ENCODE measurements at regions not wholly inside any gene's neighbourhood (a gene's known extent, or its start where the extent isn't known, plus 50 kb on each side); places are given as distances from the start of the nearest gene placed in this dataset.
"Not testable (repeated sequence)": the region's sequence is repeated elsewhere in the genome, so short reads cannot be mapped to it uniquely, and the experiment has no call there.

DNA sequence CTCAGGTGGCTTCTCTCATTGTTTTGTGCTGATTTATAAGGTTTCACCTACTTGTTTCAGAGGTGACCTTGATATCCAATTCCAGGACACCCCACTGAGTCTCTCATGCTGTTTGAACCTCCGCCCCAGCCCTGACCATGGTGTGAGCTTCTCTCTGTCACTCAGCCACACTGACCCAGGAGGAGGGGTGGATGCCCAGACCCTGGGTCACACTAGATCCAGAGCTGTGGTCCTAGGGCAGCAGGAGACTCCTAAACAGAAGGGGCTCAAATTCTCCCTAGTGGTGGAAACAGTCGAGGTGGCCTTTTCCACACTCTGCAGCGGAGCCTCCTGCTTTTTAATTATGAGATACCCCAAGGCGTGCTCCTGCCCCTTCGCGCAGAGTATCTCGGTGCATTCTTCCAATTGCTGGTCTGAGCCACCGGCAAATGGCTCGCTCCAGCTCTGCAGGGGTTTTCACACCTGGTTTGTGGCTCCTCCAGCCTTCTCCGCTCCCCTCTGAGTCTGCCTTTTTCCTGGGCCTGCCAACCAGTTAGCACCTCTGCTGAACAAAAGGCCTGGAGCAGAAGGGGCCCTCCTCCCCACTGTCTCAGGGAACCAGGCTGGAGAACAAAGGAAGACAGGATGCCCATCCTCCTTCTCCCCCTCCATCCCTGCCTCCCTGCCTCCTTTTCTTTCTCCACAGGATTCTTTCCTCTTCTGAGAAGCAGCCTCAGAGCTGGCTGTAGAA, 147.3 kb upstream of the SPRED2 start:
- DNase-seq: no peak

DNA sequence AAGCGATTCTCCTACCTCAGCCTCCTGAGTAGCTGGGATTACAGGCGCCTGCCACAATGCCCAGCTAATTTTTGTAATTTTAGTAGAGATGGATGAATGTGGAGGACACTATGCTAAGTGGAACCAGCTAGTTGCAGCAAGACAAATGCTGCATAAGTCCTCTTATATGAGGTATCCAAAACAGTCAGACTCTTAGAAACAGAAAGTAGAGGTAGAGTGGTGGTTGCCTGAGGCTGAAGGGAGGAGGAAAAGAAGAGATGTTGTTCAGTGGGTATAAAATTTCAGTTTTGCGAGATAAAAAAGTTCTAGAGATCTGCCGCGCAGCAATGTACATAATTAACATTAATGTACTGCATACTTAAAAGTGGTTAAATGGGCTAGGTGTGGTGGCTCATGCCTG, 145.3 kb upstream of the SPRED2 start:
- DNase-seq: no peak

DNA sequence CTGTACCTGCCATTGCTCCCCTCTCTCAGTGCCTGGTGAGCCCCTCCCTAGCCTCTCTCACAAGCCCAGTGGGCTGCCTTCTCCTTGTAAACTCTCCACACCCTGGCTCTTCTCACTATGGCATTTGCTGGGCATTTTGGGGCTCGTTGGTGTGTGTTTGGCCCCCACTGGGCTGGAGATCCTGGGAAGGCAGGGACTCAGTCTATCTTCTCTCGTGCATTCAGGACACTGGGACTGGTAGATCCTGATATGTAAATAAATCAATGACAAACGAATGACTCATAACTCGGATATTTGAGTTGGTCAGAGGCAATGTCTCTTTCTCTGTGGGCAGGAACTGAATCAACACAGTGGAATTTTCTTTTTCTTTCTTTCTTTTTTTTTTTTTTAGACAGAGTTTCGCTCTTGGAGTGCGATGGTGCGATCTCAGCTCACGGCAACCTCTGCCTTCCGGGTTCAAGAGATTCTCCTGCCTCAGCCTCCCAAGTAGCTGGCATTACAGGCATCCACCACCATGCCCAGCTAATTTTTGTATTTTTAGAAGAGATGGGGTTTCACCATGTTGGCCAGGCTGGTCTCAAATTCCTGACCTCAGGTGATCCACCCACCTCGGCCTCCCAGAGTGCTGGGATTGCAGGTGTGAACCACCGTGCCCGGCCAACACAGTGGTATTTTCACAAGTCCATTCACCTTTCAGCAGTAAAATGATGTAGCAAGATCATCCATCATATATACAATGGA, 144.6 kb upstream of the SPRED2 start:
- no peak for DNase-seq

DNA sequence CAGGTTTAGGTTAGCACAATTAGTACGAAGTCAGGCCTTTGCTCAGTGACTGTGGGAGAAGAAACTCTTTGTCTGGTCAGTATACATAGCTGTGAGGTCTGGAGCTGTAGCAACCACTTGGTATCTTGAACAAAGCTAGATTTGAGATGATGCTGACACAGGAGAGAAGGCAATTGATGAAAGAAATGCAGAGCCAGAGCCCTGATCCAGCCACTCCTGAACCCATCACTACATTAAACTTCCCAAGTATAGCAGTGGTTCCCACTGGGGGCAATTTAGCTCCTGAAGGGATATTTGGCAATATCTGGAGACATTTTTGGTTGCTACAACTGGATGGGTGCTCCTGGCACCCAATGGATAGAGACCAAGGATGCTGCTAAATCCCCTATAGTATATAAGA, 143.9 kb upstream of the SPRED2 start:
- DNase-seq: no peak

DNA sequence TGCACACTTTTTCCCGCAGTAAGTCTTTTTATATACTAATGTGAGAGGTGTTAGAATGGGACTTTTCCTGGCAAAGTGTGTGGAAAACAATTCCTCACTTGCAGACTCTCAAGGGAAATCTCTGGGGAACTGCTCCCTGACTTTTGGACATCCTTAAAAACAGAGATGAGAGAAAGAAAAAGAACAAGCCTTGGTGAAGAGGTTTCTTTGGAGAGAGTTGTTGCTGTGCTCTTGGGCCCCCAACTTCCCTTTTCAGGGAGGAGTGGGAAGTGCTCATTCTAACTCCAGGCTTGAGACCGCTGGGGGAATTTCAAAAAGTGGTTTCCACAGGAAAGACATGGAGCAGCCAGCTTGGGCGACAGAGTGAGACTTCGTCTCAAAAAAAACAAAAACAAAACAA, 142.6 kb upstream of the SPRED2 start:
- DNase-seq: no peak

DNA sequence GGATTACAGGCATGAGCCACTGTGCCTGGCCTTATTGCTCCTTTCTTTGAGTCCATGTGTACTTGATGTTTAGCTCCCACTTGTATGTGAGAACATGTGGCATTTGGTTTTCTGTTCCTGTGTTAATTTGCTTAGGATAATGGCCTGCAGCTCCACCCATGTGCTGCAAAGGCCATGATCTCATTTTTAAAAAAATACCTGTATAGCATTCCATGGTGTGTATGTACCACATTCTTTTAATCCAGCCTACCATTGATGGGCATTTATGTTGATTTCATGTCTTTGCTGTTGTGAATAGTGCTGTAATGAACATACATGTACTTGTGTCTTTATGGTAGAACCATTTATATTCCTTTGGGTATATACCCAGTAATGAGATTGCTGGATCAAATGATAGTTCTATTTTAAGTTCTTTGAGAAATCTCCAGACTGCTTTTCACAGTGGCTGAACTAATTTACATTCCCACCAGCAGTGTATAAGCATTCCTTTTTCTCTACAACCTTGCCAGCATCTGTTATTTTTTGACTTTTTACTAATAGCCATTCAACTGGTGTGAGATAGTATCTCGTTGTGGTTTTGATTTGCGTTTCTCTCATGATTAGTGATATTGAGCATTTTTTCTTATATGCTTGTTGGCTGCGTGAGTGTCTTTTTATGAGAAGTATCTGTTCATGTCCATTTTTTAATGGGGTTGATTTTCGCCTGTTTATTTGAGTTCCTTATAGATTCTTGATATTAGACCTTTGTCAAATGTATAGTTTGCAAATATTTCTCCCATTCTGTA, 136.4 kb upstream of the SPRED2 start:
- not testable (repeated sequence) for DNase-seq

DNA sequence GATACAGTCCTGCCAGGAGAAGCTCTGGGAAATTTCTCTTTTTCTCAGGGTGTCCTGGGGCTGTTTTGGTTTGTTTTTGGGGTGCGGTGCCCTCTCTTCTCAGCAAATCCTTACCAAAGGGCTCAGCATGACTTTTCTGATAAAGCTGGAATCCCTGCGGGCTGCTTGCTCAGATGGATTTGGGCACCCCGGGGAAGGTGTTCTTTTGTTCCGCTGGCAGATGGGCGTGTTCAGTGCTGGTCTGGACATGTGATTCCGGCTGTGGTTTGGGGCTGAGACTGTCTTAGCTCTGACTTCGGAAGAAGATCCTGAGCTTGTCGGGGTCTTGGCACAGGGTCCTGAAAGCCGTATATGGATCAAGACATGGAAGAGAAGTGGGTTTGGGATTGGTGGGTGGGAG, 134.2 kb upstream of the SPRED2 start:
- DNase-seq: no peak

DNA sequence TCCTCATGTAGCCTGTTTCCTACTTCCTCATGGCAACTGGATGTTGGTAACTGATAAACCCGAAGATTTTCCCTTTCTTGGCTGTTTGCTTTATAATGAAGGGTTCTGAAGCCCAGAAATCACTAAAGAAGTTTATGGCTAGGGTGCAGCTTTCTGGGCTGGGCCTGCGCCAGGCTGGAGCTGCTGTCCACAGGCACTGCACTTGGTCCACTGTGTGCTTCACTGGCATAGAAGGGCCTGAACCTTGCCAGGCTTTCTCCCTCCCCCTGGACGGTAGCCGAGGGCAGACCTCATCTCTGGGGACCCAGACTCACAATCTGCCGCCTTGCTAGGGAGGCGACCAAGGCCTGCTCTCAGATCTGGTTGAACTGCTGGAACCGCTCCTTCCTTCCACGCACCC, 133.3 kb upstream of the SPRED2 start:
- DNase-seq: peak in 1 of 56 donors; percentile 21

DNA sequence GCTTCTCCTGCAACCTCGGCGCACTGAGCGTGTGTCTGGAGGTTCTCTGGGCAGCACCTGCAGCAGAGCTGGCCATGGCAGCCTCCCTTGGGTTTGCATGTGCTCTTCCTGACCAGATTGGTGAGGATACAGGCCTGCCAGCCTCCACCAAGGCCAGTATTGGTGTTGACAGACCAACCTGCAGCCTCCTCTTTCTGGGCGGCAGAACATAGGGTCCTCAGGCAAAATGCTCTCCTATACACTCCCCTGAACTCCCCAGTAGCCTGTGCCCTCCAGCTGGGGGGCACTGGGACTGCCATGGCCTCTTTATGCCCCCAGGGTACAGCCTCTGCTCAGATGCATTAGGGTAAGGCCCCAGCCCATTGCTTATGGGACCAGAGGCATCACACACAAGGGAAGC, 131.9 kb upstream of the SPRED2 start:
- DNase-seq: no peak

DNA sequence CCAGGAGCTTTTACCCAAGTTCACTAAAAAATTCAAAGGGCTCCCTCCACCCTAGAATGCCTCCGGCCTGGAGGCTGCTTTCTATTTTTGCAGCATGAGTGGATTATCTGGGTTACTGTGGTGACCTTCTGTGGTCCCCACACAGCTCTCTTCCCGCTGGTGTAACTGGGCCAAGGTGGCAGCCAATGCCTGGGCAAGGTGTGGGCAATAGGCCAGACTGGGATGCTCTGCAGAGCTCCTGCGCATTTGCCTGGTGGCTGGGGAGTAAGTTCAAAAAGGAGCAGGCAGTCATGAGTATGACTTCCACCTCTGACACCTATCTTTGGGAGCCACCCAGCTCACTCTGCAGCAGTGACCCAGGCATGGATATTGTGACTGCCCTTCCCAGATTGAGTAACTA, 130.5 kb upstream of the SPRED2 start:
- no peak for DNase-seq

DNA sequence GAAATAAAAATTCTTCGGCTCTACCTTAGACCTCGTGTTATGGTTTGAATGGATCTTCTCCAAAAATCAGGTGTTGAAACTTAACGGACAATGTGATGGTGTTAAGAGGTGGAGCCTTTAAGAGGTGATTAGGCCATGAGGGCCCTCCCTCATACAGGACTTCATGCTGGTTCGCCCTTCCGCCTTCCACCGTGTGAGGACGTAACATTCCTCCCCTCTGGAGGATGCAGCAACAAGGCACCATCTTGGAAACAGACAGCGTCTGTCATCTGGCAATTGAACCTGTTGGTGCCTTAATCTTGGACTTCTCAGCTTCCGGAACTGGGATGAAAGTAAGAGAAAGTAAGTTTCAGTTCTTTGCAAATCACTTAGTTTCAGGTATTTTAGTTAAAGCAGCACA, 126.3 kb upstream of the SPRED2 start:
- DNase-seq: no peak

DNA sequence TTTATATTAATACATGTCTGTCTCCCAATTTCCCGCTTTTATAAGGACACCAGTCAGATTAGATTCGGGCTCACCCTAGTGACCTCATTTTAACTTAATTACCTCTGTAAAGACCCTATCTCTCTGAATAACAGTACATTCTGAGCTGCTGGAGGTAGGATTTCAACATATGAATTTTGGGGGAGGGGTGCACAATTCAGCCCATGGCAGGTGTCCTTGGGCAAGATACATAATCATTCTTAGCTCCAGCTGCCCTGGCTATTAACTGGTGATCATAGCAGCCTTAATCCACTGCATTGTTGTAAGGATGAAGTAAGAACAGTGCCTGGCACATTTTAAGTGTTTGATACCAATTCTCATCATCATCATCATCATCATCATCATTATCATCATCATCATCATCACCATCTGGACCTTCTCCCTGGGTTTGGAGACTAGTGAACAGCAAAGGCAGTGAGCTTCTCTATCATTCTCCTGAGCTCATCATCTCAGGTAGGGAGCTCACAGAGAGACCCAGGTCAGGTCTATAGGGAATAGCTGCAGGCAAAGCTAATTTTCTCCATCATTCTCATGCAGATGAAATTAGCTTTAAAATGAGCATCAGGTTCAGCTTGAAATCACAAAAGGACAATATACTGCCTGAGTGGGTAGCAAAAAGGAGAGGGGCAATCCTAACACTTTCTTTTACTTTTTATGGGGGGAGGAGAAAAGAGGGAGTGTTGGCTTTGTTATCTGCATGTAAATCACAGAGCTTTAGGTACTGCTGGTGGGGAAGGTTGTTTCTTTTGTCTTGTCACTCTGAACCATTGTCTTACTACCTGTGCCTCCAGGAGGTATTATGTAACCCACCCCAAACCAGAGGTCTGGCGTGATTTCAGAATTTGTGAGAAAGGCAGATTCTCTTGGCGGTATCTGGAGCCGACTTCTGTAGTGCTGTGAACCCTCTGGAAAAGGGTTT, 125.5 kb upstream of the SPRED2 start:
- no peak for DNase-seq

DNA sequence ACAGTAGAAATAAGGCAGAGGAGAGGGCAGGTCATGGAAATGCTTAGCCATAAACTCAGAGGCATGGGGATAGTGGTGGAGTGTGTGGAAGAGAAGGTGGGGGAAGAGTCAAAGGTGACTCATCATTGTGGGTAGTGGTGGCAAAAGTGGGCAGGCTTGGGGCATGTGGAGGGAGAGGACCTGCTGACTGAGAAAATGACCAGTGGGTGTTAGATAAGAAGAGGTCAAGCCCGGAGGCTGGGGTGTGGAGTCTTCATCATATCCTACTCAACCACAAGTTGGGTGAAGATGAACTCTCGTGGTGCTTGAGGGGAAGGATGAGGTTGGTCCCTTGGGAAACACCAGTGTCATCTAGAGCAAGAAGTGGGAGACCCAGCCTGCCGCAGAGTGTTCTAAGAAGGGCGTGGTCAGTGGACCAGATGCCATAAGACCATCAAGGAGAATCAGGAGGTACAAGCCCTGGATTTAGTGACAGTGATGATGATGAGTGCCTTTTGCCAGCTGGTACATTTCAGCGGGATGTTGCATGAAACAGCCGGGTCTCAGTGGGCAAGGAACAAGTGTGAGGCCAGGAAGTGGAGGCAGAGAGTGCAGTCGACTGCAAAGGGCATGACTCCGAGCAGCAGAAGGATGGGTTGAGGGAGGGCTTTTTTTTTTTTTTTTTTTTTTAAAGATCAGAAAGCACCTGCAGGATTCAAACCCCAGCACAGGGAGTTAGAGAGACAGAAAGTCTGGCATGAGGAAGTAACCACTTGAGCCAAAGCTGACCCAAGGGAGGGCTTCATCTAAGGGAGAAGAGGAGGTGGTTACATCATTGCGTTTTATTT, 122.6 kb upstream of the SPRED2 start:
- DNase-seq: no peak

DNA sequence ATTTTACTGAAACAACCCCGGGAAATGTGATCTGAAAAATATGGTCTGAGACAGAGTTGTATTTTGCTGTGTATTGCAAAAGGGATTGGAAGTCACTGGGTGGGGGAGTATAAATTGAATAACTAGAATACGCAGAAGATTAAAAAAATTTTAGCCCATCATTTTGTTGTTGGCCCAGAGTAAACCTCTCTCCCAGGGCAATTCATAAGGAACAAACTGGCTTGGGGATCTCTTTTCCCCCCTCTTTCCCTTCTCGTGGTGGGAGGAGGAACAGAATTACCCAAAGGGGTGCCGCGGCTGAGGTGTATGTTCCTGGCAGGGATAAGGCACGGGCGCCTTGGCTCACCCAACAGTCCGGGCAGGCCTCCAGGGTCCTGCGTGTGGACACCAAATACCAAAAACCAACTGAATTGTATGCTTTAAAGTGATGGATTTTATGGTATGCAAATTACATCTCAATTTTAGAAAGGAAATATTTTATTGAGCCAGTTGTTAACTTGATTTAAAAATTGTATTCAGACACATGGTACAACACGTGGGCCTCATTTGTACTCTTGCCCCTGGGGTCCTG, 121.2 kb upstream of the SPRED2 start:
- no peak for DNase-seq

DNA sequence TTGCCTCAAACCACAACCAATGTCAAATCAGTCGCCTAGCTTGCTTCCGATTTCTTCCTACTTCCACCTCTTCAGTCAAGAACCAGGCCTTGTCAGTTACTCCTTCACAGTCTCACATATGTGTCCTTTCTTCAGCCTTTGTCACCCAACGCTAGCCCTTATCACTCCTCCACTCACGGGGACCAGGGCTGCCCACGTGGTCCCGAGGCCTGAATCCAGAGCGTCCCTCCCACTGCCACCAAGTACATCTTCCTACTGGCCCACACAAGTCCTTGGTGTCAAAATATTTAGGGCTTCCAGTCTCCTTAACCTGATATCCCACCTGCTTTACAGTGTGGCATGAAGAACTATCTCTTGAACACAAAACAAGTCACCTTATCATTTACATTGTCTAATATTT, 119.1 kb upstream of the SPRED2 start:
- no peak for DNase-seq

DNA sequence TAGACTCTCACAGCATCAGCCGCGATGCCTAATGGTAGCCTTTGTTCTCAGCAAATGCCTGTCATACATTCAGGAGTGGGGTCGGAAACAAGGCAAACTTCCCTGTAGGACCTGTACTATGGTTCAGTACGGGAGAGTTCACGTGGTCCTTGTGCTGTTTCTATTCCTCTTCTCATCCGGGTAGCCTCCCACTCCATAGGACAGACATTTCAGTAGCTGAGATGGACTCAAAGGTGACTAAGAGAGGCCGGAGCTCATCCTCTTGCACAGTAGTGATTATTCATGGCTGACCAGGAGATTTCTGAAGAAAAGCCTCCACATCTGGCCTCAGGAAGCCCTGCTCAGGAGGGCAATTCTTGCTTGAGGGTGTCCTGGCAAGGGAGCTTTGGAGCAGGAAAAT, 117.8 kb upstream of the SPRED2 start:
- DNase-seq: no peak

DNA sequence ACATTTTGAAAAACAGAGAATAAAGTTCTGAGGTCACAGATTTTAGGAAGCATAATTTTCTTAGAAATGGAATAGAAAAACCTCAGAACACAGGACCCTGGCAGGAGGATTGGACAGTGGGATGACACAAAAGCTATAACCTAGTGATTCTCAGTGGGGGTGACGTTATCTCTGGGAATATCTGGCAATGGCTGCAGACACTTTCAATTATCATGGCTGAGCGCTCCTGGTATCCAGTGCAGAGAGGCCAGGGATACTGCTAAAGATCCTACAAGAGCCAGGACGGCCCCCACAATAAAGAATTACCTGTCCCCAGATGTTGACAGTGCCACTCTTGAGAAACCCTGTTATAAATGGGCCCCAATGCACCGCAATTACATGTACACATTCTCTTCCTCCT, 117.2 kb upstream of the SPRED2 start:
- no peak for DNase-seq

DNA sequence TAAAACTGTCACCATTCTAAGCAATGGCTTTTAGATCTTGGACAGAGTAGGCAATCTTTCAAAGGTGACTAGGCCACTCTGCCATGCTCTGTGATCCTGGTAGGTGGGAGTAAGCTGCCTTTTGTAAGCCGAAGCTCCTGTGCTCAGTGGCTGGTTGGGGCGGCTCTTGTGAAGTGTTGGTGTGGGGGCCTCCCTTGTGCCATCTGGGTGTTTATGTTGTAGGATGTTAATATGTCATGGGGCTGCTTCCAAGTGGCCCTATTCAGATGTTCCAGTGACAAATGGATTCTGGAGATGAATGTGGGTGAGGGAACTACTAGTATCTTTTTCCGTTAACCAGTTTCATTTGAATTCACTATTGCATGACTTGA, 116.8 kb upstream of the SPRED2 start:
- DNase-seq: no peak

DNA sequence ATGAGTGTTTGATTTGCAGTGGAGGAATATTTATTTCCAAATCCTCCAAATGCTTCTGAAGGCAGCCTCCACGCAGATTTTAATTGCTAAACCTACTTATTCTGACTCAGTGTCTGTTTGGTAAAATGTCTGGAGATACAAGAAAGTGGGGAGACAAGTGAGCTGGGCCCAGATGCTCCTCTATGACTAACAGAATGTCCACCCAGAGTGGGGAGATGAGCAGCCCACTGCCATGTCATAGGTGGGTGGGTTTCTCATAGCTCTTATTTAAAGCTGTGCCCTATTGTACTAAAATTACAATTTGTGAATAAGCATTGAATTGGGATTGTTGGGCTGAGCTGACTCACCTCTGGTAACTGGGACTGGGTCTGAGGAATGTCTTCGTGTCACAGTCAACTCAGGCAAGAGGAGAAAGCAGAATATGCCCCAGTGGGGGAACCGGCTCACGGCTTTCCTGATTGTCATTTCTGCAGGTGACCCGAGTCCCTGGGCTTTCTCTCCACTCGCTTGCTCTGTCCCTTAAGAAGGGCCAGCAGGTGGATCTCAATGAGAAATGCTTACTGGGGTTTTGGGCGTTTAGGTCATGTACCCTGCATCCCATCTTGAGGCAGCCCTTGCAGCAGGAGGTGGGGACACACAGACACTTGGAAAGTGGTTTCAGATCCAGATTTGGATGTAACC, 116.3 kb upstream of the SPRED2 start:
- peak in 1 of 56 donors; percentile 8 for DNase-seq
